ENCODE measurements at regions not wholly inside any gene's neighbourhood (a gene's known extent, or its start where the extent isn't known, plus 50 kb on each side); places are given as distances from the start of the nearest gene placed in this dataset.

- DNase-seq: no peak
Measured at GRCh38 chr15:36499412-36500389, 79.7 kb upstream of the CDIN1 start.

DNA sequence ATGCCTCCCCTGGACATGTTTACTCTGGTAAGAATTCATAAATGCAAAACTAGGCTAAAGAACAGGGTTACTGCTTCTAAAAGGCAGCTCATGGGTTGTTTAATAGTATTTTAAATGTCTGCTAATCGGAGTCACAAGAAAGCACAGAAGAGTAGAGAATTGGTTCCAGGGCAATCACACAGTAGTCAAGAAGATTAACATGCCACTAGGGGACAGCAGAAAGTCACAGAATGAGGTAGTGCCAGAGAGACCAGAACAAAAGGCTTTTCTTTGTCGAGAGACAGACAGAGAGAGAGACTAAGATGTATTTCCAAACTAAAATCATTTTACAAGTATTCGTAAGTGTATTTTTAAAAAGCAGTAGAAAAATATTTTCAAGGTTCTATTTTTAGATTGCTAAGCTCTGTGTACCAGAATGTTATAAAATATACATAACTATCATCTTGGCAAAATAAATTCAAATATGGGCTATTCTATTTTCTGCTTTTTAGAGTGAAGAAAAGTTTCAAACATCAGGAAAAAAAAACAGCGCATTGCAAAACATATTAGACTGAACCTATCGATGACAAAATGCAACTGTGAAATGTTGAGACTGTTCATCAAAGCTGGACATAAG lies 78.3 kb upstream of the CDIN1 start:
- DNase-seq: peak; percentile 12

GRCh38 chr15:36502509-36502908 lies 76.9 kb upstream of the CDIN1 start:
- DNase-seq: no peak

DNA sequence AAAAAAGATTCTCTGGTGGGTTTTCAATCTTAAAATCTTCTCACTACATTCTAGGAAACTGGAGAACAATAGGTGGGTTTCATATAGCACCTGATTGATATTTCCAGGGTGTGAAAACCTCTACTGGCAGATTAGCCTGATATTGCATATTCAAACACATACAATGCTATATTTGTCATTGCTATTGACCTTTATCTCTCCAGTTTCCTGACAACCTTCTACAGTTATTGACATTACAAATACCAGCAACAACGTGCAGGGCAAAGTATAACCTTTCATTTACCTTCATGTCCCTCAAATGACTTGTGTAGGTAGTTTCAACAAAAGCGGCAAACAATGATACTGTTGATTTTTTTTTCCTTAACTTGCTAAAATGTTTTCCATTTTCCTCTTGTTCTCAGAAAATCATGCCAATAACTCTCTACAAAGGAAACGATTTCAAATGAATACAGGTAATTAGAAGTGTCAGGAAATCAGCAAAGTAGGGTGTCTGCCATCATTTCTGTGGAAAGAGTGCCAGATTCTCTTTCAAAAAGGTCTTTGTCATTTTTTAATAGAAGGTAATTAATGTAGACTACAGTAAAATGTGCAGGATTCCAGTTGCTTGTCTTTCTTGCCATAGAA lies 72.6 kb upstream of the CDIN1 start:
- DNase-seq: no peak

- no peak for DNase-seq
Measured at GRCh38 chr15:36507458-36507857, 72.0 kb upstream of the CDIN1 start.

GRCh38 chr15:36511594-36511993 lies 67.8 kb upstream of the CDIN1 start:
- no peak for DNase-seq

GRCh38 chr15:36517758-36518157 lies 61.7 kb upstream of the CDIN1 start:
- no peak for DNase-seq

DNA sequence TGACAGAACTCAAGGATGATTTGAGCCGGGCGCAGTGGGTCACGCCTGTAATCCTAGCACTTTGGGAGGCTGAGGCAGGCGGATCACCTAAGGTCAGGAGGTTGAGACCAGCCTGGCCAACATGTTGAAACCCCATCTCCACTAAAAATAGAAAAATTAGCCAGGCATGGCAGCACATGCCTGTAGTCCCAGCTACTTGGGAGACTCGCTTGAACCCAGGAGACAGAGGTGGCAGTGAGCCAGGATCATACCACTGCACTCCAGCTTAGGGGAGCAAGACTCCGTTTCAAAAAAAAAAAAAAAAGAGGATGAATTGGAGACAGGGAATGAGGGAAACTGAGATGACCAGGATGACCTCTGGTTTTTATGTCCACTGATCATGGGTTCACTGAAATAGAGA lies 60.4 kb upstream of the CDIN1 start:
- DNase-seq: no peak

- no peak for DNase-seq
Measured at GRCh38 chr15:36525430-36525829, 54.0 kb upstream of the CDIN1 start.

GRCh38 chr15:36527235-36528162 lies 51.9 kb upstream of the CDIN1 start:
- no peak for DNase-seq

DNA sequence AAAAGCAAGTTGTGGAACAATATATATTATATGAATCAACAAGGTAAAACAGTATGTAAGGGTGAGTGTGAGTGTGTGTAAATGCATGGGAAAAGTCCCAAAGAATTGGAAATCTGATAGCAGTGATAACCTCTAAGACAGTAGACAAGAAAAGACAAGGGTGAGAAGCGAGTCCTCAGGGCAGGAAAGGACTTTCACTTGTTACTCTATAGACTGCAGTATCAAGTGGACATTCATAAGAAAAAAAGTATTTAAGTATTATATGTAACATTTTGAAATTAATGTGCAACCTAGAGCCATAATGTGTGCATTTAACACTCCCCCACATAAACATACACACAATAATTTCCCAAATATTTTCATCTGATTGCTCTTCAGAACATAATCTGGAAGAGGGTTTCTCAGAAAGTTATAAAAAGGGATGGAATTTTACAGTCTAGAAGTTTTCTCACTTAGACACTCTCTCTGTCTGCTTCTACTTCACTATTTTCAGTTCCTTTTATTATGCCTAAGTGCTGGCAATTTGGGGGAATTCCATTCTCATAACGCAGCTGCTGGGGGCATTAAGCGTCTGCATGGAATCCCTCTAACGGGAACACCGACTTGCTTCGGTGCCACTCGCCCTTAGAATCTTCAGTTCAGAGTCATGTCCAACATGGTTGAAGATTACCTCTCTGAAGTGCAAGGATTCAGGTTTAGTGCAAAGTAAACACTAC lies 50.0 kb upstream of the CDIN1 start:
- no peak for DNase-seq

Data from CD4-positive, alpha-beta T cell treated with Interleukin-12 subunit alpha and Interleukin-12 subunit beta, for 1 hour (primary cell).